Trophoblast cell (in vitro differentiated cells and primary cell): ENCODE measurements at regions not wholly inside any gene's neighbourhood (a gene's known extent, or its start where the extent isn't known, plus 50 kb on each side); places are given as distances from the start of the nearest gene placed in this dataset.

ENCODE experiments used
- DNase-seq, 2 donors: peaks; one replicate each; pipeline ENCODE4 v3.0.0-alpha.2; 2016
- H2AFZ ChIP-seq: 2 replicates; pipeline ENCODE4 v1.6.1; 2013; ENCODE audit warnings: low read length, moderate library complexity, mild to moderate bottlenecking; ENCODE audit not compliant: insufficient read depth, poor library complexity
- H2AK5ac ChIP-seq: 2 replicates; pipeline ENCODE4 v1.6.1; 2013; ENCODE audit warnings: mild to moderate bottlenecking, low read length
- H2BK120ac ChIP-seq: 2 replicates; pipeline ENCODE4 v1.6.1; 2013; ENCODE audit warnings: low read length, mild to moderate bottlenecking, moderate library complexity; ENCODE audit not compliant: insufficient read depth, poor library complexity
- H2BK12ac ChIP-seq: 2 replicates; pipeline ENCODE4 v1.6.1; 2013; ENCODE audit warnings: mild to moderate bottlenecking, low read length, moderate library complexity
- H2BK5ac ChIP-seq: 2 replicates; pipeline ENCODE4 v1.6.1; 2013; ENCODE audit warnings: low read length, low read depth, moderate library complexity, mild to moderate bottlenecking; ENCODE audit not compliant: poor library complexity
- H3K14ac ChIP-seq: 2 replicates; pipeline ENCODE4 v1.6.1; 2013; ENCODE audit warnings: mild to moderate bottlenecking, low read length
- H3K18ac ChIP-seq: 2 replicates; pipeline ENCODE4 v1.6.1; 2013; ENCODE audit warnings: mild to moderate bottlenecking, low read length
- H3K23ac ChIP-seq: 2 replicates; pipeline ENCODE4 v1.6.1; 2013; ENCODE audit warnings: low read length
- H3K27ac ChIP-seq: 2 replicates; pipeline ENCODE4 v1.5.1; 2013; ENCODE audit warnings: low read depth, mild to moderate bottlenecking, inconsistent platforms, low read length, moderate library complexity
- H3K27me3 ChIP-seq: 2 replicates; pipeline ENCODE4 v1.6.1; 2013; ENCODE audit warnings: inconsistent platforms, mild to moderate bottlenecking, low read length, moderate library complexity; ENCODE audit not compliant: insufficient read depth
- H3K36me3 ChIP-seq, 2 experiments: 1 replicate in 1 of 2; 2 replicates in 1 of 2; pipeline ENCODE4 v1.6.1; 2013; ENCODE audit warnings: low read length in 2 of 2, mild to moderate bottlenecking in 2 of 2, moderate library complexity in 1 of 2; ENCODE audit not compliant: insufficient read depth in 2 of 2, control insufficient read depth in 1 of 2
- H3K4ac ChIP-seq: 2 replicates; pipeline ENCODE4 v1.6.1; 2013; ENCODE audit warnings: low read depth, mild to moderate bottlenecking, low read length, moderate library complexity
- H3K4me1 ChIP-seq, 2 experiments: 1 replicate in 1 of 2; 2 replicates in 1 of 2; pipeline ENCODE4 v1.6.1; 2013; ENCODE audit warnings: low read length in 2 of 2, mild to moderate bottlenecking in 2 of 2, moderate library complexity in 1 of 2; ENCODE audit not compliant: insufficient read depth in 2 of 2, control insufficient read depth in 1 of 2
- H3K4me2 ChIP-seq: 2 replicates; pipeline ENCODE4 v1.6.1; 2013; ENCODE audit warnings: inconsistent platforms, mild to moderate bottlenecking, low read length, moderate library complexity
- H3K4me3 ChIP-seq: 2 replicates; pipeline ENCODE4 v1.5.1; 2013; ENCODE audit warnings: mild to moderate bottlenecking, low read depth, low read length, inconsistent platforms
- H3K79me1 ChIP-seq: one replicate; pipeline ENCODE4 v1.6.1; 2013; ENCODE audit warnings: low read length
- H3K79me2 ChIP-seq: 2 replicates; pipeline ENCODE4 v1.6.1; 2013; ENCODE audit warnings: low read length, mild to moderate bottlenecking; ENCODE audit not compliant: control insufficient read depth, insufficient read depth, poor library complexity
- H3K9ac ChIP-seq: 2 replicates; pipeline ENCODE4 v1.6.1; 2013; ENCODE audit warnings: mild to moderate bottlenecking, low read length
- H3K9me3 ChIP-seq: 2 replicates; pipeline ENCODE4 v1.6.1; 2013; ENCODE audit warnings: low read depth, mild to moderate bottlenecking, control low read depth, inconsistent platforms, low read length; ENCODE audit not compliant: insufficient read depth
- H4K12ac ChIP-seq: 2 replicates; pipeline ENCODE4 v1.6.1; 2013; ENCODE audit warnings: low read depth, mild to moderate bottlenecking, low read length, moderate library complexity
- H4K8ac ChIP-seq: 2 replicates; pipeline ENCODE4 v1.6.1; 2013; ENCODE audit warnings: low read depth, mild to moderate bottlenecking, low read length, moderate library complexity
- H4K91ac ChIP-seq: one replicate; pipeline ENCODE4 v1.6.1; 2013; ENCODE audit warnings: low read depth, mild to moderate bottlenecking, low read length, moderate library complexity
- WGBS: extraction: QIAGEN DNeasy Blood & Tissue Kit; methylation state at CpG from one replicate; pipeline ENCODE4 v1.1.7; 2013; ENCODE audit warnings: missing lambda C conversion rate; ENCODE audit not compliant: insufficient read length, insufficient coverage; ENCODE audit errors: extremely low coverage; 5-methylcytosine and 5-hydroxymethylcytosine counted together

GRCh38 chr15:98528046-98528725 lies 120.2 kb upstream of the IGF1R start:
- H3K27me3 ChIP-seq = no peaks in the 10 kb centered on the region

GRCh38 chr15:98529205-98530145 lies 118.9 kb upstream of the IGF1R start:
- no CpG with 5 or more reads among the region's 19 CpGs for WGBS
- H2AFZ ChIP-seq = no peak overlapping the region
- H3K23ac ChIP-seq = no peak overlapping the region
- H3K9me3 ChIP-seq = no peaks in the 10 kb centered on the region
- no peaks in the 10 kb centered on the region for H3K36me3 ChIP-seq
- H2AK5ac ChIP-seq = no peak overlapping the region
- no peak overlapping the region for H4K8ac ChIP-seq
- no peak overlapping the region for H3K18ac ChIP-seq
- H2BK120ac ChIP-seq = no peak overlapping the region
- no peaks in the 10 kb centered on the region for H3K27me3 ChIP-seq
- no peak overlapping the region for H3K4me2 ChIP-seq
- H3K4me1 ChIP-seq = no peaks in the 10 kb centered on the region
- no peak overlapping the region for H3K4me3 ChIP-seq
- no peak overlapping the region for H3K9ac ChIP-seq
- H3K79me2 ChIP-seq = no peaks in the 10 kb centered on the region
- DNase-seq = no peak
- no peak overlapping the region for H4K91ac ChIP-seq
- H3K27ac ChIP-seq = no peak overlapping the region
- H3K4ac ChIP-seq = no peak overlapping the region
- no peak overlapping the region for H2BK12ac ChIP-seq
- H4K12ac ChIP-seq = no peak overlapping the region
- no peak overlapping the region for H2BK5ac ChIP-seq
- H3K79me1 ChIP-seq = no peaks in the 10 kb centered on the region
- H3K14ac ChIP-seq = no peak overlapping the region

More at GRCh38 chr15:98528046-98528725, 120.2 kb upstream of the IGF1R start:
- H3K23ac ChIP-seq = no peak overlapping the region
- H3K4me3 ChIP-seq = no peak overlapping the region
- H3K27ac ChIP-seq = no peak overlapping the region
- no peak overlapping the region for H2AFZ ChIP-seq
- no peak overlapping the region for H3K4me2 ChIP-seq
- no CpG with 5 or more reads among the region's 8 CpGs for WGBS
- no peaks in the 10 kb centered on the region for H3K79me1 ChIP-seq
- H4K8ac ChIP-seq = no peak overlapping the region
- no peaks in the 10 kb centered on the region for H3K79me2 ChIP-seq
- no peak for DNase-seq
- H2BK12ac ChIP-seq = no peak overlapping the region
- H4K12ac ChIP-seq = no peak overlapping the region
- no peak overlapping the region for H2BK5ac ChIP-seq
- H3K9ac ChIP-seq = no peak overlapping the region
- H3K14ac ChIP-seq = no peak overlapping the region
- H2AK5ac ChIP-seq = no peak overlapping the region
- H3K9me3 ChIP-seq = no peaks in the 10 kb centered on the region
- H2BK120ac ChIP-seq = no peak overlapping the region
- no peaks in the 10 kb centered on the region for H3K36me3 ChIP-seq
- H4K91ac ChIP-seq = no peak overlapping the region
- no peak overlapping the region for H3K4ac ChIP-seq
- no peak overlapping the region for H3K18ac ChIP-seq
- no peaks in the 10 kb centered on the region for H3K4me1 ChIP-seq

- Histone ChIP-seq H3K23ac (no peak overlapping the region), H4K91ac (no peak overlapping the region), H2BK12ac (no peak overlapping the region), H3K18ac (no peak overlapping the region), H3K4me2 (no peak overlapping the region), H4K12ac (no peak overlapping the region), H4K8ac (no peak overlapping the region), H3K36me3 (no peaks in the 10 kb centered on the region), H3K27me3 (no peaks in the 10 kb centered on the region), H3K9ac (no peak overlapping the region), H3K27ac (no peak overlapping the region), H3K4me3 (no peak overlapping the region), H3K79me1 (no peaks in the 10 kb centered on the region), H3K9me3 (no peaks in the 10 kb centered on the region), H2AK5ac (no peak overlapping the region), H3K79me2 (no peaks in the 10 kb centered on the region), H3K14ac (no peak overlapping the region), H2BK5ac (no peak overlapping the region), H3K4me1 (no peaks in the 10 kb centered on the region), H2BK120ac (no peak overlapping the region), H2AFZ (no peak overlapping the region), H3K4ac (no peak overlapping the region)
- WGBS = no CpG with 5 or more reads among the region's 2 CpGs
- no peak for DNase-seq
Measured at GRCh38 chr15:98530570-98530969, 117.8 kb upstream of the IGF1R start.

GRCh38 chr15:98532063-98532462 lies 116.3 kb upstream of the IGF1R start:
- Histone ChIP-seq H3K27me3 (no peaks in the 10 kb centered on the region), H2BK120ac (no peak overlapping the region), H2AK5ac (no peak overlapping the region), H3K27ac (no peak overlapping the region), H3K14ac (no peak overlapping the region), H3K4me2 (no peak overlapping the region), H3K9ac (no peak overlapping the region), H3K4me3 (no peak overlapping the region), H2AFZ (no peak overlapping the region), H3K9me3 (no peaks in the 10 kb centered on the region), H2BK5ac (no peak overlapping the region), H4K8ac (no peak overlapping the region), H4K12ac (no peak overlapping the region), H3K79me1 (no peaks in the 10 kb centered on the region), H3K18ac (no peak overlapping the region), H4K91ac (no peak overlapping the region), H3K36me3 (no peaks in the 10 kb centered on the region), H3K23ac (no peak overlapping the region), H3K4ac (no peak overlapping the region), H3K4me1 (no peaks in the 10 kb centered on the region), H3K79me2 (no peaks in the 10 kb centered on the region), H2BK12ac (no peak overlapping the region)
- WGBS = no CpG with 5 or more reads among the region's 2 CpGs
- DNase-seq = no peak
